Activated T-cell treated with anti-CD3 and anti-CD28 coated beads, Interleukin-2, amount 50 U/mL, for 24 hours (primary cell): ENCODE measurements at regions not wholly inside any gene's neighbourhood (a gene's known extent, or its start where the extent isn't known, plus 50 kb on each side); places are given as distances from the start of the nearest gene placed in this dataset.

Experiments
- DNase-seq: peaks from one replicate; pipeline ENCODE4 v3.0.0-alpha.2; 2020
- H3K27ac Mint-ChIP-seq: 2 replicates; pipeline ENCODE4 v1.8.0; 2020; ENCODE audit warnings: mild to moderate bottlenecking, mixed read lengths
- H3K27me3 Mint-ChIP-seq: 2 replicates; pipeline ENCODE4 v1.8.0; 2020; ENCODE audit warnings: mixed read lengths
- H3K36me3 Mint-ChIP-seq: 2 replicates; pipeline ENCODE4 v1.8.0; 2020; ENCODE audit warnings: low read depth, mixed read lengths
- H3K4me1 Mint-ChIP-seq: 2 replicates; pipeline ENCODE4 v1.8.0; 2020; ENCODE audit warnings: low read depth, mixed read lengths
- H3K4me3 Mint-ChIP-seq: 2 replicates; pipeline ENCODE4 v1.8.0; 2020; ENCODE audit warnings: mild to moderate bottlenecking, moderate library complexity, mixed read lengths
- H3K9me3 Mint-ChIP-seq: 2 replicates; pipeline ENCODE4 v1.8.0; 2020; ENCODE audit warnings: mixed read lengths

DNA sequence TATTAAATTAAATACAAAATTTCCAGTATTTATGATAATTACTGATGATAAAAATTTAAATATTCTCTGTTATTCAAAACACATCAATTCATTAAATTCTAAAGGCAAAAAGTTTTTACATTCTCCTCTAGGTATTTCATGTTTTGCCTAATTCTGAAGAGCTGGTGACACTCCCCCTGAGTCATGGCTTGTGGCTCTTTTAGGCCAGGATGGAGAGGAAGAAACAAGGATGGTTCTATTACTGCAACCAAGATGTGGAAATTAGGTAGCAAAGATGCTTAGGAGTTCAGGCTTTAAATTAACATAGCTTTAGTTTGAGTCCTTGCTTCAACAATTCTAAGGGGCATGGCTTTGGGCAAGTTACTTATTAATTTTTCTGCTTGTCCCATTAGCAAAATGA, 1295.8 kb downstream of the EFNA5 start:
- no peaks in the 10 kb centered on the region for H3K36me3 Mint-ChIP-seq
- peaks cover 11% of the 10 kb centered on the region for H3K9me3 Mint-ChIP-seq
- no peak for DNase-seq

DNA sequence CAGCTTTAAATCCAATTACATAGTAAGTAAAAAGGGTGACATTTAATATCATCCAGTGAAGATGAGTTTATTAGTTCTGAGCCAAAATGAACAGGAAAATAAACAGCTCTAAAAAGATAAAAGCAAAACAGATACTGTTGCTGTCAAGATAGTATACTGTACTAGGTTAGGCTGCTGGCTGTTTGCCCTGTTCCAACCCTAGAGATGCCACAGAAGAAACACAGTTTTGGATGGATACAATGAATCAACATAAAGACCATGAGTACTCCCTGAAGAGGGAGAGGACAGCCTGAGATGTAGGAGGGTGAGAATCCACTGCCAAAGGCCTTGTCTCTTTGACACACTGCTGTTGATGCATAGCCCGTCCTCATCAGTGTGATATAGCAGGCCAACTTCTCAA, 1302.7 kb downstream of the EFNA5 start:
- DNase-seq, result no peak
- Mint-ChIP-seq H3K36me3 (no peaks in the 10 kb centered on the region), H3K4me3 (no peak overlapping the region), H3K27ac (no peak overlapping the region), H3K4me1 (no peaks in the 10 kb centered on the region), H3K9me3 (peaks cover 14% of the 10 kb centered on the region), H3K27me3 (no peaks in the 10 kb centered on the region)

More for the DNA sequence above, 1295.8 kb downstream of the EFNA5 start:
- no peak overlapping the region for H3K4me3 Mint-ChIP-seq
- H3K27me3 Mint-ChIP-seq, result no peaks in the 10 kb centered on the region
- no peaks in the 10 kb centered on the region for H3K4me1 Mint-ChIP-seq
- no peak overlapping the region for H3K27ac Mint-ChIP-seq

DNA sequence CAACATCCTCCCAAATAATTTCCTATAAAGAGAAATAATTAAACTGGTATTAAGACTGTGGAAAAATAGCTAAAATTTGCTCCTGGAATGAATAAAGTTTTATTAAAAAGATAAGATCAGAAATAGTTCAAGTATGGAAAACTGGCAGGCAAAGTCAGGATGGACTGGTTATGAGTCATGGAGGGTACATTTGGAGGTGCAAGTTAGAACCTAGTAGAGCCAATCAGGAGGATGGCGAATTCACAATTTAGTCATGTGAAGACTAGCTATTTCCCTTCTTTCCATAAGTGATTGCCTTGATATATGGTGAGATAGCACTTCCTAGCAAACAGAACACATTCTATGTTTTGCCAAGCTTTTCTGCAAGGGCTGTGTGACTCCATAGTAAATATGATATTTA, 1303.5 kb downstream of the EFNA5 start:
- H3K27ac Mint-ChIP-seq, result no peak overlapping the region
- no peaks in the 10 kb centered on the region for H3K36me3 Mint-ChIP-seq
- no peak for DNase-seq
- H3K27me3 Mint-ChIP-seq, result no peaks in the 10 kb centered on the region
- H3K4me1 Mint-ChIP-seq, result no peaks in the 10 kb centered on the region
- H3K4me3 Mint-ChIP-seq, result no peak overlapping the region
- H3K9me3 Mint-ChIP-seq, result peaks cover 14% of the 10 kb centered on the region

DNA sequence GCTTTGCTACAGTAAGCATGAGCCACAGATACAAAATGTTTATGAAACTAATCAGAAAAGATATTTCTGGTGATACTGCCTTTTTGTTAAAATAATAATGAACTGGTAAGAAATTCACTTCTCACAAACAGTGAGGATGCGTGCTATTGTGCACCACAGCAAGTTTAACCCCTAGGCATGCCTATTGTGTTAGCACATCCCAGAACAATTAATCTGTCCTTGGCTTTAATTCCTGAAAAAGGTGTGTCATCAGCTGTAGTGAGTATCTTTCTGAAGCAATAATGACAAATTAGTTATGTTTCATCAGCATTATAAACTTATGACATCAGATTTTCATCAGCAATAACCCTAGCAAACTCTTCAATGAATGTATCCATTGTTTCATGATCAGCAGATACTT, 1307.2 kb downstream of the EFNA5 start:
- no peak overlapping the region for H3K27ac Mint-ChIP-seq
- H3K36me3 Mint-ChIP-seq, result no peaks in the 10 kb centered on the region
- no peak overlapping the region for H3K4me3 Mint-ChIP-seq
- peaks cover 8% of the 10 kb centered on the region for H3K9me3 Mint-ChIP-seq
- no peak for DNase-seq
- H3K4me1 Mint-ChIP-seq, result no peaks in the 10 kb centered on the region
- H3K27me3 Mint-ChIP-seq, result no peaks in the 10 kb centered on the region

DNA sequence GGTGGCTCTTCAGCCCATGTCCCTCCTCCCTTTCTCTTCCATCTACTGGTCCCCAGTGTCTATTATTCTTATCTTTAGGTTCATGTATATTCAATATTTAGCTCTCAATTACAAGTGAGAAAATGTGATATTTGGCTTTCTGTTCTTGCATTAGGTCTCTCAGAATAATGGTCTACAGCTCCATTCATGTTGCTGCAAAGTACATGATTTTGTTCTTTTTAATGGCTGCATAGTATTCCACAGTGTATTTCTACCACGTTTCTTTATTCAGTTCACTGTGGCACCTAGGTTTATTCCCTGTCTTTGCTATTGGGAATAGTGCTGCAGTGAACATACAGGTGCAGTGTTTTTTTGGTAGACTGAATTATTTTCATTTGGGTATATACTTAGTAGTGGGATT, 1308.8 kb downstream of the EFNA5 start:
- H3K36me3 Mint-ChIP-seq, result no peaks in the 10 kb centered on the region

DNA sequence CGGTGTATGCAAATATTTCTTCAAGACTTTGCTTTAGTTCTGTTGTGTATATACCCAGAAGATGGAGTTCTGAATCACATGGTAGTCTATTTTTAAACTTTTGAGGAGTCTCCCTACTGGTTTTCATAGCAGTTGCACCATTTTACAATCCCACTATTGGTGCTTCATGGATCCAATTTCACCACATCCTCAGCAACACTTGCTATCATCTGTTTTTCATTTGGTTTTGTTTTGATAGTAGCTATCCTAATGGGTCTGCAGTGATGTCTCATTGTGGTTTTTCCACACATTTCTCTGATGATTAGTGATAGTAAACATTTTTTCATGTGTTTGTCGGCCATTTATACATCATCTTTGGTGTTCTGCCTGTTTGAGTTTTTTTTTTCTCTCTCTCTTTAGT, 1339.3 kb downstream of the EFNA5 start:
- DNase-seq, result no peak
- Mint-ChIP-seq H3K4me3 (no peak overlapping the region), H3K27ac (no peak overlapping the region), H3K27me3 (no peaks in the 10 kb centered on the region), H3K4me1 (no peaks in the 10 kb centered on the region), H3K36me3 (no peaks in the 10 kb centered on the region), H3K9me3 (peaks cover 7% of the 10 kb centered on the region)

More for the DNA sequence above, 1308.8 kb downstream of the EFNA5 start:
- DNase-seq, result no peak
- H3K9me3 Mint-ChIP-seq, result peaks cover 10% of the 10 kb centered on the region
- no peaks in the 10 kb centered on the region for H3K27me3 Mint-ChIP-seq
- no peaks in the 10 kb centered on the region for H3K4me1 Mint-ChIP-seq
- no peak overlapping the region for H3K27ac Mint-ChIP-seq
- H3K4me3 Mint-ChIP-seq, result no peak overlapping the region

DNA sequence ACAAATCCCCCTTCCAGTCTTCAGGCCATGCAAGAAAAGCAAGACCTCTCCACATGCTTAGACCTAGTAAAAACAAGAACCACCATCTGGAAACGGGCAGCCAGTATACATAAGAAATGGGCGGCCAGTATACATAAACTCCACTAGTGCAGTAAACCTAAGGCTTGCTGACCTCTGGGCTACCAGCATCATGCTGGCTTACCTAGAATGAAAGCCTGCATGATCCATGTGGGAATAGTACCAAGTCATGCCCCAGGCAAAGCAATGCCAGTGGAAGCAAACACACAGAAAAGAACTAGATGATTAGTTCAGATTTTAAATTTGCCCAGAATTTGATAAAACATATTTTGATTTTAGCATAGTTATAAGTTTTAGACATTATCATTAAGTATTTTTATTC, 1346.4 kb downstream of the EFNA5 start:
- Mint-ChIP-seq H3K27me3 (no peaks in the 10 kb centered on the region), H3K4me3 (no peak overlapping the region), H3K9me3 (peaks cover 15% of the 10 kb centered on the region), H3K27ac (no peak overlapping the region), H3K36me3 (no peaks in the 10 kb centered on the region), H3K4me1 (no peaks in the 10 kb centered on the region)
- no peak for DNase-seq

DNA sequence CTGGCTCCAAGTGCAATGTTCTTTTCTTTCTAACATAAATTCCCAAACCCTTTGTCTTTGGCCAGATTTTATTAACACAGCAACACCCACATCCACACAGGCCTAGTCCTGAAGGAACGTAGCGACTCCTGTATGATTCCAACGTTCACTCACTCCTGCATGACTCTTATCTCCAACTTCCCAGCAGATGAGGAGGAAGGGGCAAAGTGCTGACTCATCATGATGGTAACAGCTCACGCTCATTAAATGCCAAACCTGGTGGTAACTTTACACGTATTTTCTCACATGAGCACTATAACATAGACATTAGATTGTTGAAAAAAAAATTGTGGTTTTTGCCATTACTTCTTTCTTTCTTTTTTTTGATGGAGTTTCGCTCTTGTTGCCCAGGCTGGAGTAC, 1349.5 kb downstream of the EFNA5 start:
- no peak overlapping the region for H3K4me3 Mint-ChIP-seq
- peaks cover 14% of the 10 kb centered on the region for H3K9me3 Mint-ChIP-seq
- no peaks in the 10 kb centered on the region for H3K27me3 Mint-ChIP-seq
- no peaks in the 10 kb centered on the region for H3K36me3 Mint-ChIP-seq
- H3K4me1 Mint-ChIP-seq, result no peaks in the 10 kb centered on the region
- no peak overlapping the region for H3K27ac Mint-ChIP-seq
- no peak for DNase-seq

DNA sequence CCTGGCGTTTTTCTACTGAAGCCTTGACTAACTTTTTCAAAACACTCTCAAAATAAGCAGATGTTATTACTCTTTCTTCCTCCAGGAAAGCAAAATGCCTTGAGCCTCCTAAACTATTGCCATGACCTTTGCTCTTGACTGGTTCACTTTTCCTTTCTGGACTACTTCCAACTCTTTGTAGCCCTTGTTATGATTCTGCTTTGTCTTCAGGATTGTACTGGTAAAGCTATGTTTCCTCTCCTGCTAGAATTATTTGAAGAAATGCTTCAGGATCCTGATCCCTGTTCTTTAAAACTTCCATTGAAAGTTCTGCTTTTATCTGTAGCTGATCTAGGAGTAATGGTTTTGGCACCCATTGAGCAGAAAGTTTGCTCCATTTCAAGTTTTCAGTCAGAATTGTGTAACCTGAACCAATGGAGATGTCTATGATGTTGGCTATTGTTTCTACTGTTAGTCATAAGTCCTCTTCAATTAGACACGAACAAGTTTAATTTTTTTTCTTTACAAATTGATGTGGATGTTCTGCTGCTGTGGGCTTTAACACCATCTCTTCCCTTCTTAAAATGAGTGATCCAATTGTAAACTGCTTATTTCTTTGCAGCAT, 1356.4 kb downstream of the EFNA5 start:
- H3K9me3 Mint-ChIP-seq, result peaks cover 2% of the 10 kb centered on the region
- no peak overlapping the region for H3K4me3 Mint-ChIP-seq
- no peaks in the 10 kb centered on the region for H3K36me3 Mint-ChIP-seq
- no peaks in the 10 kb centered on the region for H3K27me3 Mint-ChIP-seq
- H3K4me1 Mint-ChIP-seq, result no peaks in the 10 kb centered on the region
- DNase-seq, result no peak
- no peak overlapping the region for H3K27ac Mint-ChIP-seq

DNA sequence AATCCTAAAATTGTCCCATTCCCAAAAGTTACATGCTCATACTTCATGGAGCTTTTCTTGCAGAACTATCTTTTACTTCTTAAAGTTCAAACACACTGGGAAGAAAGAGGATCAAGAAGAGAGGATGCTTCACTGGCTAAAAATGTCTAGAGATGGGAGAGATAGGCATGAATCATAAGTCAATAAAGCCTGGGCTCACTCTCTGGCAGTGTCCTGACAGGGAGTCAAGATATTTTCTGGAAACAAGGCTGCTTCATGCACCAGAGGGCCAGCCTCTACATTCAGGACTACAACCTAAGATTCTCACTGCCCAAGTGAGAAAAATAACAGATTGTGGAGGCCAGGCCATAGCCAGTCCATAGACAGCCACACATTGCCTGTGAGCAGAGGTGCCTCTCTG, 1358.4 kb downstream of the EFNA5 start:
- DNase-seq, result no peak
- peaks cover 5% of the 10 kb centered on the region for H3K9me3 Mint-ChIP-seq

DNA sequence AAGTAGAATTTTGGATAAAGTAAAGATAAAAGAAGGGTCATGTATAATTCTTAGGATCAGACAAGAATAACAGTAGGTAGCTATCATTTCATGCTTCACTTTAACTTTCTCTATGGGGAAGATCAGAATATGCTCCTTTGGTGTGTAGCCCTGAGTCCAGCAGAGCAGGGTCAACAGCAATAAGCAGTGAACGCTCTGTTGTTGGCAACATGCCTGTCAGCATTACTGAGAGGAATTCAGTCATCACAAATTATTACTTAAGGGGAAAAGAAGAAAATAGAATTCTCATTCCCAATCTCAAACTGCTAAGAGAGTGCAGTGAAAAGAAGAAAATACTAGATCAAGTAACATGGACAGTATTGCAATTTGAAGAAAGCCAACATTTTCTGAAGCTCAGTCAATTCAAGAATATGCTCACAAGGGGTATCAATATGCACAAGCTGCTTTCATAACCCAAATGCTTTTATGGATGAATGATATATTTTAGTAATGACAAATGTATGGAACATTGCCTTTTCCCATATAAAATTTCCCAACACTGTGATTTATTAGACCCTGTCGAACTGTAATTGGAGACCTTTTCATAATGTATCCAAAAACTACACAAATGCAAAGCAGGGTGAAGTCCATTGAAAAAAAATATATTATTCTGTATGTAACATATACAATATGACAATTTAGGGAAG, 1359.4 kb downstream of the EFNA5 start:
- Mint-ChIP-seq H3K4me1 (no peaks in the 10 kb centered on the region), H3K27ac (no peak overlapping the region), H3K9me3 (peaks cover 3% of the 10 kb centered on the region), H3K36me3 (no peaks in the 10 kb centered on the region), H3K27me3 (no peaks in the 10 kb centered on the region), H3K4me3 (no peak overlapping the region)
- no peak for DNase-seq

More for the DNA sequence above, 1358.4 kb downstream of the EFNA5 start:
- H3K36me3 Mint-ChIP-seq, result no peaks in the 10 kb centered on the region
- no peaks in the 10 kb centered on the region for H3K4me1 Mint-ChIP-seq
- H3K27me3 Mint-ChIP-seq, result no peaks in the 10 kb centered on the region
- H3K4me3 Mint-ChIP-seq, result no peak overlapping the region
- H3K27ac Mint-ChIP-seq, result no peak overlapping the region

DNA sequence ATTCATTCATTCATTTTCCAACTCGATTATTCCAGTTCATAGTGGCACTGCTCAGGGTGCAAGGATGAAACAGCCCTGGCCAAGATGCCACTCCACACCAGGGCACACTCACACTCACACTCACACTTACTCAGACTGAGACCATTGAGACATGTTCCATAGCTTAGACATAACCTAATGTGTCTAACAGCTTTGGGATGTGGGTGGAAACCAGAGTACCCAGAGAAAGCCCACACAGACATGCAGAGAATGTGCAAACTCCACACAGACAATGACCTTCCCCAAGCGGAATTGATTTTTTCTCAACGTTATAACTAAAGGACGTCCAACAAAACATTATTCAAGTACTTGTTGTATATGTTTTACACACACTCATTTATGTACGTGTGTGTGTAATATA, 1363.5 kb downstream of the EFNA5 start:
- Mint-ChIP-seq H3K36me3 (no peaks in the 10 kb centered on the region), H3K27me3 (no peaks in the 10 kb centered on the region), H3K4me1 (no peaks in the 10 kb centered on the region), H3K27ac (no peak overlapping the region), H3K4me3 (no peak overlapping the region), H3K9me3 (peaks cover 5% of the 10 kb centered on the region)
- no peak for DNase-seq

DNA sequence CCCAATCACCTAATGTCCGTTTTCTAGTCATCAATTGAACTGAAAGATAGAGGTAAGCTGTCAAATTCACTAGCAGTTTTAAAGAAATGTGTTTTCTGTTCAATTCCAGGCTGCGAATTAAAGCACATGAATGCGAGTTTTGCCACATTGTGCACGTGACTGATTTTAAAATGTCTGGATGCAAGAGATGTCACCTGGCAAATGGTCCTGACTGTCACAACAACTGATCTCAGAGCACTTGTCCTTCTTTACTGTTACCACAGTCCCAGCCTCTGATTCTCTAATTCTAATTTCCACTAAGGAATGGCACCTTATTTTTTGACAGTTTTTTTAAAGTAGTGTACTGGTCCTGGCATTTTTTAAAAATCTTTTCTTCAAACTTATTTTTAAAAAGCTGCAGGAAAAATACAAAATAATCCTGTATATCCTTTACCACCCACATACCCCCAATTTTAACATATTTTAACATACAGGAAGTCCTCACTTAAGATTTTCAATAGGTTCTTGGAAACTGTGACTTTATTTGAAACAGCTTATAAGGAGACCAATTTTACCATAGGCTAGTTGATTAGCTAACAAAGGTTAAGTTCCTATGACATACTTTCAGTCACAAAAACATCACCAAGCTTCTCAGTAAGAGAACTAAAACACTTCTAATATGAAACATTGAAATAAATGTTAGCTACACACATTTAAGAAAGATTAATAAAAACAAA, 1364.3 kb downstream of the EFNA5 start:
- DNase-seq, result no peak
- no peaks in the 10 kb centered on the region for H3K36me3 Mint-ChIP-seq
- no peaks in the 10 kb centered on the region for H3K4me1 Mint-ChIP-seq
- no peaks in the 10 kb centered on the region for H3K27me3 Mint-ChIP-seq
- no peak overlapping the region for H3K27ac Mint-ChIP-seq
- H3K4me3 Mint-ChIP-seq, result no peak overlapping the region
- peaks cover 5% of the 10 kb centered on the region for H3K9me3 Mint-ChIP-seq

DNA sequence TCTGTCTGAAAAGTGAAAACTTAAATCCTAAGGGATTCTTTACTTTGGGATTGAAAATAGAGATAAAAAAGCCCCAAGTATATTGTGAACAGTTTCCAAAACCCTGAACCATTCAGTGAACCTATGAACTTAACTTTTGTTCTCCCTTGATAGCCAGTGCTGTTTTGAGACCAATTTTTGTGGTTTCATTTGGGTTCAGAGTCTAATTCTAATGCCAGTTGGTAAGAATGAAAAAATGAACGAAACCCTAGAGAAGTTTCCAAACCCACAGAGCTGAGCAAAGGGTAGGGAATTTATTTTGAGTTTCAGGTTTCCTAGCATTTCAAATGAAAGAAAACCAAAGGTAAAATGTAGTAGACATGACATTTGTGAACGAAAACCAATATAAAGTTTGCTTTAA, 1366.8 kb downstream of the EFNA5 start:
- DNase-seq, result no peak
- no peak overlapping the region for H3K4me3 Mint-ChIP-seq
- H3K27ac Mint-ChIP-seq, result no peak overlapping the region
- H3K9me3 Mint-ChIP-seq, result peaks cover 5% of the 10 kb centered on the region
- no peaks in the 10 kb centered on the region for H3K27me3 Mint-ChIP-seq
- H3K36me3 Mint-ChIP-seq, result no peaks in the 10 kb centered on the region
- no peaks in the 10 kb centered on the region for H3K4me1 Mint-ChIP-seq

DNA sequence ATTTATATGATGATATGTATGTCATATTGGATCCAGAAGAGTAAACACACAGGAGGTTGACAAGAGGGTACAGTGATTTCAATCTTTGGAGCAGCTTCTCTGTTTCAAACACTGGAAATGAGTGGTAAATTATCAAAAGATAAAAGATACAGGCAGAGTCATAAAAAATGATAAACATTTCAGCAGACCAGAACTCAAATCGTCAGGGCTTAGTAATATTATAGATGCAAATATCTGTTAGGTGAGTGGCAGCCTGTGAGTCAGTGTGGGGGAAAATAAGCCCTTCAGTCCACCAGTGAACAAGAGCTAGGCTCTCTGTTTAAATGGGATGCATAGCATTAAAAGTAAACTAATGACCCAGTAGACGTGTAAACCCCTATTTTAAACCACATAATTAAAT, 1378.1 kb downstream of the EFNA5 start:
- DNase-seq, result no peak
- Mint-ChIP-seq H3K4me3 (no peak overlapping the region), H3K4me1 (no peaks in the 10 kb centered on the region), H3K9me3 (peaks cover 10% of the 10 kb centered on the region), H3K36me3 (no peaks in the 10 kb centered on the region), H3K27ac (no peak overlapping the region), H3K27me3 (no peaks in the 10 kb centered on the region)
